Endothelial cell (in vitro differentiated cells): ENCODE measurements at regions not wholly inside any gene's neighbourhood (a gene's known extent, or its start where the extent isn't known, plus 50 kb on each side); places are given as distances from the start of the nearest gene placed in this dataset.

Experiments
- DNase-seq: peaks from one replicate; pipeline ENCODE4 v3.0.0; 2021; ENCODE audit warnings: low spot score
- H3K27ac Mint-ChIP-seq: one replicate; pipeline ENCODE4 v1.8.0; 2021; ENCODE audit warnings: mixed read lengths, inconsistent platforms; ENCODE audit not compliant: unreplicated experiment
- H3K27me3 Mint-ChIP-seq: one replicate; pipeline ENCODE4 v1.8.0; 2021; ENCODE audit warnings: mild to moderate bottlenecking, moderate library complexity, mixed read lengths, inconsistent platforms; ENCODE audit not compliant: unreplicated experiment
- H3K36me3 Mint-ChIP-seq: one replicate; pipeline ENCODE4 v1.8.0; 2021; ENCODE audit warnings: mild to moderate bottlenecking, low read depth, mixed read lengths, inconsistent platforms; ENCODE audit not compliant: unreplicated experiment
- H3K4me1 Mint-ChIP-seq: one replicate; pipeline ENCODE4 v1.8.0; 2021; ENCODE audit warnings: mild to moderate bottlenecking, mixed read lengths, inconsistent platforms; ENCODE audit not compliant: unreplicated experiment
- H3K4me3 Mint-ChIP-seq: one replicate; pipeline ENCODE4 v1.8.0; 2021; ENCODE audit warnings: mild to moderate bottlenecking, mixed read lengths, inconsistent platforms; ENCODE audit not compliant: unreplicated experiment
- H3K9me3 Mint-ChIP-seq: one replicate; pipeline ENCODE4 v1.8.0; 2021; ENCODE audit warnings: mixed read lengths, inconsistent platforms; ENCODE audit not compliant: unreplicated experiment
- TF ChIP-seq, protein P1 (sequence below): fragments of 200-600 bp; sonication (generic); IDR thresholded peaks from one replicate; pipeline ENCODE4 v1.5.0; 2021; ENCODE audit warnings: antibody characterized with exemption; ENCODE audit not compliant: unreplicated experiment

DNA sequence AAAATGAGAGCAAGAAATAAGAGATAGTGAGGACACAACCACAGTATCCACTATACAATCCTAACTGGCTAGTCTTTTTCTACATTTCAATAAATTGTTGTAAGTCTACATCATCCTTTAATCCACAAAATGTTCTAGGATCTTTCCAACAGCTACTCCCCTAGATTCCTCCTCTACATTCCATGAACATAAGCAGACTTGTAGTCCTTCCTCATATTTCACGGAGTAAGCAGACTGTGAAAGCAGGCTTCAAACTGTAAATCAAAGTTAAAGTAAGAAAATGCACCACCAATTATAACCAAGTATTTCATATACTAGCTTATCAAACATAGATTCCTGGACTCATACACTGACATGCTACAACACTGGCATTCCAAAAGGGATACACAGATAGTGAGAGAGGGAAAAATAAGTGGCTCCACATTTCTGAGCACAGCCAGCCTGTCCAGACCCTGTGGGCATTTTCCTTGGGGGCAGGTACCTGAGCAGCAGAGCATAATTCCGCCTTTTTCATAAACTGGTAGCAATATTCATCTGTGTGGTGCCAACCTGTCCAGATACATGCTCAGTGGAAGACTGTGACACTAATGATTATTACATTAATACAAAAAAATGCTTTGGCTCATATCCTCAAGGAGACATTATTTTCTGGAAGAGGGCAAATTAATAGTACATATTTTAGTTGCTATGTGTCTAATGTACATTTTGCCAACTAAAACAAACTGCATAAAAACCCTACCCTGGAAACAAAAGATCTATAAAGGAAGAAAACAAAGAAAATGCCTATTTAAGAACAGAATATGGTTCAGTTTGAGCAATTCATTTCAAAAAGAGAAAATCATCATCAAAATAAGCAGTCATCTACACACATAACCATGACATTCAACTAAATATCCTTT, 113.3 kb upstream of the FSCB start:
- Mint-ChIP-seq H3K4me3 (no peak overlapping the region), H3K27ac (no peak overlapping the region), H3K9me3 (no peaks in the 10 kb centered on the region), H3K4me1 (peaks cover 8% of the 10 kb centered on the region), H3K27me3 (no peaks in the 10 kb centered on the region), H3K36me3 (no peaks in the 10 kb centered on the region)
- DNase-seq: no peak
- TF ChIP-seq, protein P1, sequence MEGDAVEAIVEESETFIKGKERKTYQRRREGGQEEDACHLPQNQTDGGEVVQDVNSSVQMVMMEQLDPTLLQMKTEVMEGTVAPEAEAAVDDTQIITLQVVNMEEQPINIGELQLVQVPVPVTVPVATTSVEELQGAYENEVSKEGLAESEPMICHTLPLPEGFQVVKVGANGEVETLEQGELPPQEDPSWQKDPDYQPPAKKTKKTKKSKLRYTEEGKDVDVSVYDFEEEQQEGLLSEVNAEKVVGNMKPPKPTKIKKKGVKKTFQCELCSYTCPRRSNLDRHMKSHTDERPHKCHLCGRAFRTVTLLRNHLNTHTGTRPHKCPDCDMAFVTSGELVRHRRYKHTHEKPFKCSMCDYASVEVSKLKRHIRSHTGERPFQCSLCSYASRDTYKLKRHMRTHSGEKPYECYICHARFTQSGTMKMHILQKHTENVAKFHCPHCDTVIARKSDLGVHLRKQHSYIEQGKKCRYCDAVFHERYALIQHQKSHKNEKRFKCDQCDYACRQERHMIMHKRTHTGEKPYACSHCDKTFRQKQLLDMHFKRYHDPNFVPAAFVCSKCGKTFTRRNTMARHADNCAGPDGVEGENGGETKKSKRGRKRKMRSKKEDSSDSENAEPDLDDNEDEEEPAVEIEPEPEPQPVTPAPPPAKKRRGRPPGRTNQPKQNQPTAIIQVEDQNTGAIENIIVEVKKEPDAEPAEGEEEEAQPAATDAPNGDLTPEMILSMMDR: no peak

GRCh38 chr14:44616204-44616603, 109.1 kb upstream of the FSCB start:
- no peak for DNase-seq
- no peak overlapping the region for H3K4me3 Mint-ChIP-seq
- H3K36me3 Mint-ChIP-seq: no peaks in the 10 kb centered on the region
- no peak overlapping the region for H3K27ac Mint-ChIP-seq
- H3K27me3 Mint-ChIP-seq: no peaks in the 10 kb centered on the region
- H3K9me3 Mint-ChIP-seq: no peaks in the 10 kb centered on the region
- peaks cover 13% of the 10 kb centered on the region for H3K4me1 Mint-ChIP-seq
- TF ChIP-seq, protein P1: no peak

DNA sequence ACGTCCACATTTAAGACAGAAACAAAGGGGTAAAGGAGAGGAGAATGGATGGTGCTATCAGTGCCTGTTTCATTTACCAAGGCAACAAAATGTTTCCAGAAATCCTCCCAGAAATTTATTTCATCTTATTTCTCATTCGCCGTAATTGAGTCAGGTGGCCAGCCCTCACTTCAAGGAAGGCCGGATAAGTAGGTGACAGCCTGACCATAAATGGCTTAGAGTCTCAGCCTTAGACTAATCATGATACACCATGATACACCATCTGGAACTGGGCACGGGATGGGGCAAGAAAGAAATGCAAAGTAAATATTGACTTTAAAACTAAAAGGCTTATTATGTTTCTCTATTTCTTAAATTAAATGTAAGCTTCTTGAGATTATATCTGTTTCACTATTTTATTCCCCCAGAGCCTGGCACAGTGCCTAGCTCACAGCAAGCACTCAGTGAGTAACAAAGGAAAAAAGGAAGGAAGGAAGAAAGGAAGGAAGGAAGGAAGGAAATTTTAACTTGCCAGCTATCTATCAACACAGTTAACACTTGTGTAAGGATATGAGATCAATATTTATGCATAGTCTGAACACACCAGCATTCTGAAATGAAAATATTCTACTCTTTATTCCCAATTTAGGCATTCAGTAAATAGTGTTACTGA, 106.1 kb upstream of the FSCB start:
- Mint-ChIP-seq H3K27ac (no peak overlapping the region), H3K27me3 (no peaks in the 10 kb centered on the region), H3K4me1 (peaks cover 5% of the 10 kb centered on the region), H3K36me3 (no peaks in the 10 kb centered on the region), H3K9me3 (no peaks in the 10 kb centered on the region), H3K4me3 (no peak overlapping the region)
- TF ChIP-seq, protein P1: no peak
- DNase-seq: no peak

DNA sequence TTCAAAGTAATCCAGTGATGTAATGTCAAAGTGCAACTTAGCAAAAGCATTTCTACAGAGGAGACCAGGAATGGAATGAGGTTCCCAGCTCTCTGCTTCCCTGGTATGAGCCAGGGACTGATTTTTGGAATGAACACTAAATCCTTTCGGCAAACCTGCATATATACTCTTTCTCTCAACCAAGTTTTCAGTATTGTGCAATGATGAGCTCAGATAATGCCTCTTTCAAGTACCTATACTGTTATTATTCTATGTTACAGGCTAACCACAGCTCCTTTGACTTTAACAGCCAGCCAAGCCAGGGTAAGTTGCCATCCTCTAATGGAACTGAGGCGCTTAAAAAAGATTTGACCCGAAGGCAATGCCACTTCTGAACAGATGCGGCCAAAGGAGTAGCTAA, 104.9 kb upstream of the FSCB start:
- peaks cover 2% of the 10 kb centered on the region for H3K27me3 Mint-ChIP-seq
- no peak for DNase-seq
- H3K27ac Mint-ChIP-seq: no peak overlapping the region
- peaks cover 5% of the 10 kb centered on the region for H3K4me1 Mint-ChIP-seq
- H3K36me3 Mint-ChIP-seq: no peaks in the 10 kb centered on the region
- TF ChIP-seq, protein P1: no peak
- H3K4me3 Mint-ChIP-seq: no peak overlapping the region
- no peaks in the 10 kb centered on the region for H3K9me3 Mint-ChIP-seq
